Smooth muscle cell (in vitro differentiated cells): ENCODE measurements at regions not wholly inside any gene's neighbourhood (a gene's known extent, or its start where the extent isn't known, plus 50 kb on each side); places are given as distances from the start of the nearest gene placed in this dataset.

Experiments
- DNase-seq: peaks from one replicate; lab custom pipeline; 2025; ENCODE audit not compliant: unreplicated experiment; lab: John Stamatoyannopoulos, UW
- H2AFZ ChIP-seq: fragments of 200-600 bp; sonication (generic); 2 replicates; pipeline ENCODE4 v1.6.0; 2016; ENCODE audit warnings: antibody characterized with exemption, low read depth, mild to moderate bottlenecking
- H3F3A ChIP-seq: fragments of 200-600 bp; sonication (generic); 2 replicates; pipeline ENCODE4 v1.6.0; 2017; ENCODE audit warnings: antibody characterized with exemption, low read depth
- H3K27ac ChIP-seq: fragments of 200-600 bp; sonication (generic); 2 replicates; pipeline ENCODE4 v1.5.1; 2016; ENCODE audit warnings: low read depth, mild to moderate bottlenecking
- H3K27me3 ChIP-seq: fragments of 200-600 bp; sonication (generic); 2 replicates; pipeline ENCODE4 v1.6.1; 2016; ENCODE audit warnings: low read depth, mild to moderate bottlenecking
- H3K36me3 ChIP-seq: fragments of 200-600 bp; sonication (generic); 2 replicates; pipeline ENCODE4 v1.5.1; 2016; ENCODE audit warnings: low read depth
- H3K4me1 ChIP-seq: fragments of 200-600 bp; sonication (generic); 2 replicates; pipeline ENCODE4 v1.5.1; 2016; ENCODE audit warnings: low read depth
- H3K4me2 ChIP-seq: fragments of 200-600 bp; sonication (generic); 2 replicates; pipeline ENCODE4 v1.6.0; 2016; ENCODE audit warnings: mild to moderate bottlenecking
- H3K4me3 ChIP-seq: fragments of 200-600 bp; sonication (generic); 2 replicates; pipeline ENCODE4 v1.5.1; 2016; ENCODE audit warnings: mild to moderate bottlenecking
- H3K79me2 ChIP-seq: fragments of 200-600 bp; sonication (generic); 2 replicates; pipeline ENCODE4 v1.6.0; 2016; ENCODE audit warnings: low read depth, mild to moderate bottlenecking
- H3K9ac ChIP-seq: fragments of 200-600 bp; sonication (generic); 2 replicates; pipeline ENCODE4 v1.6.0; 2016; ENCODE audit warnings: low read depth
- H3K9me3 ChIP-seq: fragments of 200-600 bp; sonication (generic); replicated peaks from 2 replicates; pipeline ENCODE4 v1.5.1; 2016; ENCODE audit warnings: low read depth
- H4K20me1 ChIP-seq: fragments of 200-600 bp; sonication (generic); 2 replicates; pipeline ENCODE4 v1.6.0; 2016; ENCODE audit warnings: low read depth
- CTCF ChIP-seq: fragments of 200-600 bp; sonication (generic); IDR thresholded peaks from 2 replicates; pipeline ENCODE4 v1.5.1; 2017; ENCODE audit warnings: borderline replicate concordance, mild to moderate bottlenecking, antibody characterized with exemption; ENCODE audit not compliant: insufficient read depth, poor library complexity, severe bottlenecking
- WGBS: methylation state at CpG from one replicate; pipeline ENCODE4 v1.1.7; 2016; ENCODE audit warnings: low lambda C conversion rate; 5-methylcytosine and 5-hydroxymethylcytosine counted together

- H3K27me3 ChIP-seq: no peaks in the 10 kb centered on the region
- DNase-seq: no peak
- H4K20me1 ChIP-seq: no peaks in the 10 kb centered on the region
- no peak overlapping the region for H3K4me2 ChIP-seq
- H3K27ac ChIP-seq: no peak overlapping the region
- no peaks in the 10 kb centered on the region for H3K4me1 ChIP-seq
- H3K4me3 ChIP-seq: no peak overlapping the region
- WGBS: 70% methylated on average over 2 of the region's 2 CpGs
- TF ChIP-seq CTCF: no peak
- H3F3A ChIP-seq: no peaks in the 10 kb centered on the region
- no peak overlapping the region for H3K9ac ChIP-seq
- H2AFZ ChIP-seq: no peak overlapping the region
- H3K36me3 ChIP-seq: no peaks in the 10 kb centered on the region
- H3K79me2 ChIP-seq: no peaks in the 10 kb centered on the region
- no peaks in the 10 kb centered on the region for H3K9me3 ChIP-seq
Observed at GRCh38 chr14:38524636-38525509, 269.0 kb upstream of the CLEC14A start.

- H3K4me3 ChIP-seq: no peak overlapping the region
- H3K4me2 ChIP-seq: no peak overlapping the region
- H2AFZ ChIP-seq: no peak overlapping the region
- DNase-seq: no peak
- no peak overlapping the region for H3K9ac ChIP-seq
- no peaks in the 10 kb centered on the region for H3K27me3 ChIP-seq
- H3F3A ChIP-seq: no peaks in the 10 kb centered on the region
- TF ChIP-seq CTCF: no peak
- H3K27ac ChIP-seq: no peak overlapping the region
- H3K79me2 ChIP-seq: no peaks in the 10 kb centered on the region
- H3K36me3 ChIP-seq: no peaks in the 10 kb centered on the region
- WGBS: 89% methylated on average over 3 of the region's 3 CpGs
- H3K9me3 ChIP-seq: no peaks in the 10 kb centered on the region
- no peaks in the 10 kb centered on the region for H3K4me1 ChIP-seq
- no peaks in the 10 kb centered on the region for H4K20me1 ChIP-seq
Observed at GRCh38 chr14:38522724-38523123, 266.8 kb upstream of the CLEC14A start.

GRCh38 chr14:38521591-38521990 is 265.7 kb upstream of the CLEC14A start:
- H3K9me3 ChIP-seq: no peaks in the 10 kb centered on the region
- no peak overlapping the region for H3K4me3 ChIP-seq
- no peak overlapping the region for H3K4me2 ChIP-seq
- H4K20me1 ChIP-seq: no peaks in the 10 kb centered on the region
- no peak for DNase-seq
- H3K27me3 ChIP-seq: no peaks in the 10 kb centered on the region
- no peaks in the 10 kb centered on the region for H3K79me2 ChIP-seq
- no peaks in the 10 kb centered on the region for H3F3A ChIP-seq
- H3K36me3 ChIP-seq: no peaks in the 10 kb centered on the region
- H3K27ac ChIP-seq: no peak overlapping the region
- H2AFZ ChIP-seq: no peak overlapping the region
- H3K4me1 ChIP-seq: no peaks in the 10 kb centered on the region
- WGBS: 97% methylated on average over 5 of the region's 5 CpGs
- H3K9ac ChIP-seq: no peak overlapping the region
- no peak for TF ChIP-seq CTCF

- no peak overlapping the region for H3K27ac ChIP-seq
- 98% methylated on average over 2 of the region's 2 CpGs for WGBS
- H4K20me1 ChIP-seq: no peaks in the 10 kb centered on the region
- H3K9ac ChIP-seq: no peak overlapping the region
- no peaks in the 10 kb centered on the region for H3K4me1 ChIP-seq
- no peak for DNase-seq
- no peaks in the 10 kb centered on the region for H3K27me3 ChIP-seq
- no peaks in the 10 kb centered on the region for H3K36me3 ChIP-seq
- no peak for TF ChIP-seq CTCF
- H3F3A ChIP-seq: no peaks in the 10 kb centered on the region
- H3K9me3 ChIP-seq: no peaks in the 10 kb centered on the region
- no peak overlapping the region for H3K4me3 ChIP-seq
- H2AFZ ChIP-seq: no peak overlapping the region
- H3K4me2 ChIP-seq: no peak overlapping the region
- no peaks in the 10 kb centered on the region for H3K79me2 ChIP-seq
Observed at GRCh38 chr14:38517426-38517825, 261.5 kb upstream of the CLEC14A start.
